ENCODE measurements at regions not wholly inside any gene's neighbourhood (a gene's known extent, or its start where the extent isn't known, plus 50 kb on each side); places are given as distances from the start of the nearest gene placed in this dataset.

- Histone ChIP-seq H3K27me3 (no peaks in the 10 kb centered on the region), H3K4me1 (no peaks in the 10 kb centered on the region), H3K36me3 (replicated peaks in 1 of 2; ENCODE audit: insufficient read depth in 1 of 2, low read depth in 2 of 2) (no peaks in the 10 kb centered on the region), H3K4me3 (no peak overlapping the region), H3K27ac (no peak overlapping the region), H3K9me3 (no peaks in the 10 kb centered on the region)
- TF ChIP-seq, protein P1, sequence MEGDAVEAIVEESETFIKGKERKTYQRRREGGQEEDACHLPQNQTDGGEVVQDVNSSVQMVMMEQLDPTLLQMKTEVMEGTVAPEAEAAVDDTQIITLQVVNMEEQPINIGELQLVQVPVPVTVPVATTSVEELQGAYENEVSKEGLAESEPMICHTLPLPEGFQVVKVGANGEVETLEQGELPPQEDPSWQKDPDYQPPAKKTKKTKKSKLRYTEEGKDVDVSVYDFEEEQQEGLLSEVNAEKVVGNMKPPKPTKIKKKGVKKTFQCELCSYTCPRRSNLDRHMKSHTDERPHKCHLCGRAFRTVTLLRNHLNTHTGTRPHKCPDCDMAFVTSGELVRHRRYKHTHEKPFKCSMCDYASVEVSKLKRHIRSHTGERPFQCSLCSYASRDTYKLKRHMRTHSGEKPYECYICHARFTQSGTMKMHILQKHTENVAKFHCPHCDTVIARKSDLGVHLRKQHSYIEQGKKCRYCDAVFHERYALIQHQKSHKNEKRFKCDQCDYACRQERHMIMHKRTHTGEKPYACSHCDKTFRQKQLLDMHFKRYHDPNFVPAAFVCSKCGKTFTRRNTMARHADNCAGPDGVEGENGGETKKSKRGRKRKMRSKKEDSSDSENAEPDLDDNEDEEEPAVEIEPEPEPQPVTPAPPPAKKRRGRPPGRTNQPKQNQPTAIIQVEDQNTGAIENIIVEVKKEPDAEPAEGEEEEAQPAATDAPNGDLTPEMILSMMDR (IDR thresholded peaks at IDR 0.05), result no peak
- no peak for TF ChIP-seq POLR2A (IDR thresholded peaks at IDR 0.05)
- intact Hi-C loops (cut with DNase I), result no loop called here
- ATAC-seq (no peak), DNase-seq (no peak)
- WGBS, 2 donors, result 57 to 62% methylated on average over 6 of the region's 6 CpGs
These were observed 72.8 kb upstream of the YPEL5 start for GRCh38 chr2:30074023-30074422.

DNA sequence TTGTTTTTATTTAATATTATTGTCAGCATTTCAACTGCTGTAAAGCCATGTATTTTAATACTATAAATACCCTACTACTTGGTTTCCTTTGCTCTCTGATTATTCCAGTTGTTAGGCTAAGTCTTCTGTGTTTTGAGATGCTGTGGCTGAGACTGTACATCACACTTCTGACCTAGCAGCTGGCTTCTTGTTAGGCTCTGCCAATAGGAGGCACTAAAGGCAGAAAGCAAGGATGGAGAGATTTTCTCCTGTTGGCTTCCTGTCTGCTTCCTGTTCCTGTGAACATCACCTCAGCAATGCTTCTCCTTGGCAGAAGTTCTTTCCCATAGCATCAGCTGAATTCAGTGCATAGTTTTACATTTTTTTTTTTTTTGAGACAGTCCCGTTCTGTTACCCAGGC, 68.3 kb upstream of the YPEL5 start:
- intact Hi-C loops (cut with DNase I), result no loop called here
- Histone ChIP-seq H3K27ac (no peak overlapping the region), H3K36me3 (replicated peaks in 1 of 2; ENCODE audit: insufficient read depth in 1 of 2, low read depth in 2 of 2) (no peaks in the 10 kb centered on the region), H3K4me3 (no peak overlapping the region), H3K4me1 (no peaks in the 10 kb centered on the region), H3K9me3 (no peaks in the 10 kb centered on the region), H3K27me3 (no peaks in the 10 kb centered on the region)
- 75 to 83% methylated on average over 1 of the region's 1 CpG for WGBS, 2 donors
- no peak for ATAC-seq
- no peak for TF ChIP-seq POLR2A (IDR thresholded peaks at IDR 0.05)
- TF ChIP-seq, protein P1 (IDR thresholded peaks at IDR 0.05), result no peak
- DNase-seq, result no peak

DNA sequence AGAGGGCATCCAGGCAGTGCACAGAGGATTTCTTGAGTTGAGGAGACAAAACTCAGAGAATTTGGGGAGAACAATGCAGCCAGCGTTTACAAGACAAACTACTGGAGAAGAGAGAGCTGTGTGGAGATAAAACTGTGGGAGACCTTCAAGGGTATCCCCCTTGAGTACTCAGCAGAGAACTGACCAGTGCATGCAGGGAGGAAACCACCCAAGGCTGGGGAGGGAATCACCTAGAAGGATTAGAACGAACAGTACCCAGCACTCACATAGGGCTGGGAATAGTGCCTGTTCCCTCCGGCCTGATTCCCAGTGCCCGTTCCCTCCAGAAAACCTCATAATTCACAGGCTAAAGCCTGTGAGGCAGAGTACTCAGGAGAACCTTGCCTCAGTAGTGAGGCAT, 61.9 kb upstream of the YPEL5 start:
- H3K27ac ChIP-seq, result no peak overlapping the region
- WGBS, 2 donors, result 47 to 61% methylated on average over 4 of the region's 4 CpGs
- TF ChIP-seq, protein P1 (IDR thresholded peaks at IDR 0.05), result no peak
- TF ChIP-seq POLR2A (IDR thresholded peaks at IDR 0.05), result no peak
- no peak overlapping the region for H3K4me3 ChIP-seq
- H3K9me3 ChIP-seq, result no peaks in the 10 kb centered on the region
- H3K4me1 ChIP-seq, result no peaks in the 10 kb centered on the region
- H3K36me3 ChIP-seq (replicated peaks in 1 of 2; ENCODE audit: insufficient read depth in 1 of 2, low read depth in 2 of 2), result no peaks in the 10 kb centered on the region
- DNase-seq (no peak), ATAC-seq (no peak)
- intact Hi-C loops (cut with DNase I), result no loop called here
- no peaks in the 10 kb centered on the region for H3K27me3 ChIP-seq

GRCh38 chr2:30089171-30089570, 57.6 kb upstream of the YPEL5 start:
- Histone ChIP-seq H3K9me3 (no peaks in the 10 kb centered on the region), H3K27ac (no peak overlapping the region), H3K4me1 (no peaks in the 10 kb centered on the region), H3K4me3 (no peak overlapping the region), H3K36me3 (replicated peaks in 1 of 2; ENCODE audit: insufficient read depth in 1 of 2, low read depth in 2 of 2) (no peaks in the 10 kb centered on the region), H3K27me3 (no peaks in the 10 kb centered on the region)
- TF ChIP-seq POLR2A (IDR thresholded peaks at IDR 0.05), result no peak
- TF ChIP-seq, protein P1 (IDR thresholded peaks at IDR 0.05), result no peak
- intact Hi-C loops (cut with DNase I), result no loop called here
- ATAC-seq (no peak), DNase-seq (no peak)

DNA sequence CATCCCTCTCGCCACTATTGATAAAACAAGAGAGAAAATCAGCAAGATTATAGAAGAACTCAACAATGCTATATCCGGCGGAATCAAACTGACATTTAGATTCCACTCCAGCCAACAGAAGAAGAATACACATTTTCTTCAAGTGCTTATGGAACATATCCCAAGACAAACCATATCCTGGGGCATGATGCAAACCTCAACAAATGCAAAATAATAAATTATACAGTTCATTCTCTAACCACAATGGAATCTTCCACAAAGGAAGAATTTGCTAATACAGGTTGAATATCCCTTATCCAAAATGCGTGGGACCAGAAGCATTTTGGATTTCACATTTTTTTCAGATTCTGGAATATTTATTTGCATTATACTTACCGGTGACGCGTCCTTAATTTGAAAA, 51.4 kb upstream of the YPEL5 start:
- Histone ChIP-seq H3K9me3 (no peaks in the 10 kb centered on the region), H3K27me3 (no peaks in the 10 kb centered on the region), H3K27ac (no peak overlapping the region), H3K4me1 (no peaks in the 10 kb centered on the region), H3K4me3 (no peak overlapping the region), H3K36me3 (replicated peaks in 1 of 2; ENCODE audit: insufficient read depth in 1 of 2, low read depth in 2 of 2) (no peaks in the 10 kb centered on the region)
- WGBS, 2 donors, result 80 to 84% methylated on average over 7 of the region's 7 CpGs
- intact Hi-C loops (cut with DNase I), result no loop called here
- DNase-seq (no peak), ATAC-seq (no peak)
- TF ChIP-seq, protein P1 (IDR thresholded peaks at IDR 0.05), result no peak
- TF ChIP-seq POLR2A (IDR thresholded peaks at IDR 0.05), result no peak
